K562 (cell line): ENCODE measurements at regions not wholly inside any gene's neighbourhood (a gene's known extent, or its start where the extent isn't known, plus 50 kb on each side); places are given as distances from the start of the nearest gene placed in this dataset.

Experiments
- CGGBP1 ChIP-seq: fragments of 250-450 bp; sonication (Bioruptor Pico); IDR thresholded peaks from 2 replicates; pipeline ENCODE4 v1.9.0; 2021; ENCODE audit warnings: mild to moderate bottlenecking
- CTCFL ChIP-seq: IDR thresholded peaks from 2 replicates; pipeline ENCODE4 v1.6.1; 2011; ENCODE audit warnings: borderline replicate concordance, low read depth, mild to moderate bottlenecking, moderate library complexity, low read length; ENCODE audit not compliant: insufficient read depth, poor library complexity, severe bottlenecking
- NR2F6 ChIP-seq: fragments of 450-650 bp; formaldehyde crosslinking; IDR thresholded peaks from 2 replicates; pipeline ENCODE4 v1.4.0; 2020; ENCODE audit warnings: mild to moderate bottlenecking
- PML ChIP-seq: IDR thresholded peaks from 2 replicates; pipeline ENCODE4 v1.6.1; 2012; ENCODE audit warnings: low read length, inconsistent platforms
- SRSF1 ChIP-seq: fragments of 200-400 bp; formaldehyde crosslinking; IDR thresholded peaks from 2 replicates; pipeline ENCODE4 v1.6.1; 2017; ENCODE audit warnings: mild to moderate bottlenecking, low read depth, low read length, moderate library complexity
- SRSF9 ChIP-seq: fragments of 200-400 bp; formaldehyde crosslinking; IDR thresholded peaks from 2 replicates; pipeline ENCODE4 v1.6.1; 2017; ENCODE audit warnings: low read depth, low read length, borderline replicate concordance
- USF1 ChIP-seq: sonication (generic); formaldehyde crosslinking; IDR thresholded peaks from 2 replicates; pipeline ENCODE4 v1.9.0; 2022; ENCODE audit warnings: mild to moderate bottlenecking, missing genetic modification reagents
- XRCC3 ChIP-seq: fragments of 450-650 bp; IDR thresholded peaks from 2 replicates; pipeline ENCODE4 v1.6.1; 2017; ENCODE audit warnings: mild to moderate bottlenecking, moderate library complexity
- ZFP30 ChIP-seq: fragments of 250-450 bp; sonication (Bioruptor Pico); IDR thresholded peaks from 2 replicates; pipeline ENCODE4 v1.8.0; 2022; ENCODE audit warnings: moderate library complexity, mild to moderate bottlenecking, inconsistent platforms, borderline replicate concordance
- TF ChIP-seq, protein P1 (sequence below): fragments of 450-650 bp; IDR thresholded peaks from 2 replicates; pipeline ENCODE4 v1.6.1; 2016; ENCODE audit warnings: mild to moderate bottlenecking, moderate library complexity
- TF ChIP-seq, protein P2 (sequence below): sonication (generic); formaldehyde crosslinking; IDR thresholded peaks from 2 replicates; pipeline ENCODE4 v1.9.0; 2022; ENCODE audit warnings: mild to moderate bottlenecking, missing genetic modification reagents

DNA sequence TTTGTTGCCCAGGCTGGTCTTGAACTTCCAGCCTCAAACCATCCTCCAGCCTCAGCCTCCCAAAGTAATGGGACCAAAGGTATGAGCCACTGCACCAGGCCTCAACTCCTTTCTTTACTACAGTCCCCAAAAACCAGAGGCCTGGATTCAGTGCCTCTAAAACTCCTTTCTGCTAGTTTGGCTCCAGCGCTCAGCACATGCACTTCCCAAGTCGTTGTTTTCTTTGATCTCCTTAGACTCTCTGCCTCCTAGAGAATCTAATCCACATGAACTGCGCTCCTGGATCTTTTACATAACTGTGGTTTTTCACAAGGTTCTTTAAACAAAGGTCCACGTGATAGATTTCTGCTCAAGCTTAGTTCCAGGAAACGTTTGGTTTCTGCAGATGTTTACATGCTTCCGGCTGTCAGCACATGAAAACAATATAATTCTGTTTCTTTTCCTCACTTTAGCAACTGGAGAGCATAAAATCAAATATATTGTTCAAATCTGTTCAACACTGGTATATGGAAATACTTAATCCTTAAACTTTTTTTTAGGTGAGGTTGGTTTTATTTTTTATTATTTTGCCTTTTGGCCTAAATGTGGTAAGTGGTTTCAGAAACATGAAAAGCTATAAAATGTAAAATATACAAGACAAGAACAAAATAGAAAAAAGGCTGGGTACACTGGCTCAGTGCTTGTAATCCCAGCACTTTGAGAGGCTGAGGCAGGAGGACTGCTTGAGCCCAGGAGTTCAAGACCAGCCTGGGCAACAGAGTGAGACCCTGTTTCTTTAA, 270.5 kb upstream of the MKLN1 start (continued):
- TF ChIP-seq CTCFL (no peak), NR2F6 (CRISPR knock-in tag) (no peak), USF1 (peak; percentile 31), PML (no peak), SRSF9 (no peak), CGGBP1 (CRISPR knock-in tag) (no peak), XRCC3 (no peak), ZFP30 (CRISPR knock-in tag) (no peak), SRSF1 (no peak)
- TF ChIP-seq, protein P1, sequence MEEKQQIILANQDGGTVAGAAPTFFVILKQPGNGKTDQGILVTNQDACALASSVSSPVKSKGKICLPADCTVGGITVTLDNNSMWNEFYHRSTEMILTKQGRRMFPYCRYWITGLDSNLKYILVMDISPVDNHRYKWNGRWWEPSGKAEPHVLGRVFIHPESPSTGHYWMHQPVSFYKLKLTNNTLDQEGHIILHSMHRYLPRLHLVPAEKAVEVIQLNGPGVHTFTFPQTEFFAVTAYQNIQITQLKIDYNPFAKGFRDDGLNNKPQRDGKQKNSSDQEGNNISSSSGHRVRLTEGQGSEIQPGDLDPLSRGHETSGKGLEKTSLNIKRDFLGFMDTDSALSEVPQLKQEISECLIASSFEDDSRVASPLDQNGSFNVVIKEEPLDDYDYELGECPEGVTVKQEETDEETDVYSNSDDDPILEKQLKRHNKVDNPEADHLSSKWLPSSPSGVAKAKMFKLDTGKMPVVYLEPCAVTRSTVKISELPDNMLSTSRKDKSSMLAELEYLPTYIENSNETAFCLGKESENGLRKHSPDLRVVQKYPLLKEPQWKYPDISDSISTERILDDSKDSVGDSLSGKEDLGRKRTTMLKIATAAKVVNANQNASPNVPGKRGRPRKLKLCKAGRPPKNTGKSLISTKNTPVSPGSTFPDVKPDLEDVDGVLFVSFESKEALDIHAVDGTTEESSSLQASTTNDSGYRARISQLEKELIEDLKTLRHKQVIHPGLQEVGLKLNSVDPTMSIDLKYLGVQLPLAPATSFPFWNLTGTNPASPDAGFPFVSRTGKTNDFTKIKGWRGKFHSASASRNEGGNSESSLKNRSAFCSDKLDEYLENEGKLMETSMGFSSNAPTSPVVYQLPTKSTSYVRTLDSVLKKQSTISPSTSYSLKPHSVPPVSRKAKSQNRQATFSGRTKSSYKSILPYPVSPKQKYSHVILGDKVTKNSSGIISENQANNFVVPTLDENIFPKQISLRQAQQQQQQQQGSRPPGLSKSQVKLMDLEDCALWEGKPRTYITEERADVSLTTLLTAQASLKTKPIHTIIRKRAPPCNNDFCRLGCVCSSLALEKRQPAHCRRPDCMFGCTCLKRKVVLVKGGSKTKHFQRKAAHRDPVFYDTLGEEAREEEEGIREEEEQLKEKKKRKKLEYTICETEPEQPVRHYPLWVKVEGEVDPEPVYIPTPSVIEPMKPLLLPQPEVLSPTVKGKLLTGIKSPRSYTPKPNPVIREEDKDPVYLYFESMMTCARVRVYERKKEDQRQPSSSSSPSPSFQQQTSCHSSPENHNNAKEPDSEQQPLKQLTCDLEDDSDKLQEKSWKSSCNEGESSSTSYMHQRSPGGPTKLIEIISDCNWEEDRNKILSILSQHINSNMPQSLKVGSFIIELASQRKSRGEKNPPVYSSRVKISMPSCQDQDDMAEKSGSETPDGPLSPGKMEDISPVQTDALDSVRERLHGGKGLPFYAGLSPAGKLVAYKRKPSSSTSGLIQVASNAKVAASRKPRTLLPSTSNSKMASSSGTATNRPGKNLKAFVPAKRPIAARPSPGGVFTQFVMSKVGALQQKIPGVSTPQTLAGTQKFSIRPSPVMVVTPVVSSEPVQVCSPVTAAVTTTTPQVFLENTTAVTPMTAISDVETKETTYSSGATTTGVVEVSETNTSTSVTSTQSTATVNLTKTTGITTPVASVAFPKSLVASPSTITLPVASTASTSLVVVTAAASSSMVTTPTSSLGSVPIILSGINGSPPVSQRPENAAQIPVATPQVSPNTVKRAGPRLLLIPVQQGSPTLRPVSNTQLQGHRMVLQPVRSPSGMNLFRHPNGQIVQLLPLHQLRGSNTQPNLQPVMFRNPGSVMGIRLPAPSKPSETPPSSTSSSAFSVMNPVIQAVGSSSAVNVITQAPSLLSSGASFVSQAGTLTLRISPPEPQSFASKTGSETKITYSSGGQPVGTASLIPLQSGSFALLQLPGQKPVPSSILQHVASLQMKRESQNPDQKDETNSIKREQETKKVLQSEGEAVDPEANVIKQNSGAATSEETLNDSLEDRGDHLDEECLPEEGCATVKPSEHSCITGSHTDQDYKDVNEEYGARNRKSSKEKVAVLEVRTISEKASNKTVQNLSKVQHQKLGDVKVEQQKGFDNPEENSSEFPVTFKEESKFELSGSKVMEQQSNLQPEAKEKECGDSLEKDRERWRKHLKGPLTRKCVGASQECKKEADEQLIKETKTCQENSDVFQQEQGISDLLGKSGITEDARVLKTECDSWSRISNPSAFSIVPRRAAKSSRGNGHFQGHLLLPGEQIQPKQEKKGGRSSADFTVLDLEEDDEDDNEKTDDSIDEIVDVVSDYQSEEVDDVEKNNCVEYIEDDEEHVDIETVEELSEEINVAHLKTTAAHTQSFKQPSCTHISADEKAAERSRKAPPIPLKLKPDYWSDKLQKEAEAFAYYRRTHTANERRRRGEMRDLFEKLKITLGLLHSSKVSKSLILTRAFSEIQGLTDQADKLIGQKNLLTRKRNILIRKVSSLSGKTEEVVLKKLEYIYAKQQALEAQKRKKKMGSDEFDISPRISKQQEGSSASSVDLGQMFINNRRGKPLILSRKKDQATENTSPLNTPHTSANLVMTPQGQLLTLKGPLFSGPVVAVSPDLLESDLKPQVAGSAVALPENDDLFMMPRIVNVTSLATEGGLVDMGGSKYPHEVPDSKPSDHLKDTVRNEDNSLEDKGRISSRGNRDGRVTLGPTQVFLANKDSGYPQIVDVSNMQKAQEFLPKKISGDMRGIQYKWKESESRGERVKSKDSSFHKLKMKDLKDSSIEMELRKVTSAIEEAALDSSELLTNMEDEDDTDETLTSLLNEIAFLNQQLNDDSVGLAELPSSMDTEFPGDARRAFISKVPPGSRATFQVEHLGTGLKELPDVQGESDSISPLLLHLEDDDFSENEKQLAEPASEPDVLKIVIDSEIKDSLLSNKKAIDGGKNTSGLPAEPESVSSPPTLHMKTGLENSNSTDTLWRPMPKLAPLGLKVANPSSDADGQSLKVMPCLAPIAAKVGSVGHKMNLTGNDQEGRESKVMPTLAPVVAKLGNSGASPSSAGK = peak; percentile 64
- TF ChIP-seq, protein P2, sequence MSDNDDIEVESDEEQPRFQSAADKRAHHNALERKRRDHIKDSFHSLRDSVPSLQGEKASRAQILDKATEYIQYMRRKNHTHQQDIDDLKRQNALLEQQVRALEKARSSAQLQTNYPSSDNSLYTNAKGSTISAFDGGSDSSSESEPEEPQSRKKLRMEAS (CRISPR knock-in tag) = no peak
